Activated naive CD4-positive, alpha-beta T cell treated with anti-CD3 and anti-CD28 coated beads, Interleukin-2, amount 50 U/mL, for 24 hours (primary cell): ENCODE measurements at regions not wholly inside any gene's neighbourhood (a gene's known extent, or its start where the extent isn't known, plus 50 kb on each side); places are given as distances from the start of the nearest gene placed in this dataset.

Experiments
- H3K27ac Mint-ChIP-seq: one replicate; pipeline ENCODE4 v1.8.0; 2021; ENCODE audit warnings: mild to moderate bottlenecking, mixed read lengths
- H3K27me3 Mint-ChIP-seq: one replicate; pipeline ENCODE4 v1.8.0; 2021; ENCODE audit warnings: mixed read lengths
- H3K36me3 Mint-ChIP-seq: one replicate; pipeline ENCODE4 v1.8.0; 2021; ENCODE audit warnings: mixed read lengths
- H3K4me1 Mint-ChIP-seq: one replicate; pipeline ENCODE4 v1.8.0; 2021; ENCODE audit warnings: mixed read lengths
- H3K4me3 Mint-ChIP-seq: one replicate; pipeline ENCODE4 v1.8.0; 2021; ENCODE audit warnings: mild to moderate bottlenecking, mixed read lengths
- H3K9me3 Mint-ChIP-seq: one replicate; pipeline ENCODE4 v1.8.0; 2021; ENCODE audit warnings: mixed read lengths

DNA sequence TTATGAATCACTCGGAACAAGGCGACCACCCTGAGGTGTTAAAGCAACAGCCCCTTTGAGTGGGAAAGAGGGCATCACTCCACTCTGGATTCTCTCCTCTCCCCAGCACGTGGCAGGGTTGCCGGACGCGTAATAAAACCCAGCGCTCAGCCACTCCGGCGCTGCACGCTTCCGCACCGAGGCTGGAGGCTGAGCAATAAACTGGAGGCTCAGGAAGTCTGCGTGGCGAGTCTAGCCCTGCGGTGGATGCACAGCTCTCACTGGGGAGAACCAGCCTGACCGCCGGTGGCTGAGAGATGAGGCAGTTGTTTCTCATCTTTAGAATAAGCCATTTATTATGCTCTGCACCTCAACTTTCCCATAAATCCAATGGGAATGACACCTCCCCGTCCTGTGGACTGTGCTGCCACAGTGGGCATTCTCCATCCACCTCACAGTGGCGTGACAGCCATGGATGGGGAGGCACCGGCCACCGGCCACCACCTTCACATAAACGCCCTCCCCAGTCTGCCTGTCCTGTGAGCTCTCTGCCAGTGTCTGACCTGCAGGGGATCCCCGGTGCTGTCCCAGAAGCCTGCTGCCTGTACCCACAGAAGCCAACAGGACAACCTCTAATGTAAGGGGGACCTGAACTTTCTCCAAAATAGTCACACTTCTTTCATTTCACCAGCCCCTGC is 64.2 kb upstream of the GGTLC1 start:
- Mint-ChIP-seq H3K4me3 (no peak overlapping the region), H3K27ac (no peak overlapping the region), H3K9me3 (no peaks in the 10 kb centered on the region), H3K36me3 (no peaks in the 10 kb centered on the region), H3K4me1 (peaks cover 40% of the 10 kb centered on the region), H3K27me3 (no peaks in the 10 kb centered on the region)

DNA sequence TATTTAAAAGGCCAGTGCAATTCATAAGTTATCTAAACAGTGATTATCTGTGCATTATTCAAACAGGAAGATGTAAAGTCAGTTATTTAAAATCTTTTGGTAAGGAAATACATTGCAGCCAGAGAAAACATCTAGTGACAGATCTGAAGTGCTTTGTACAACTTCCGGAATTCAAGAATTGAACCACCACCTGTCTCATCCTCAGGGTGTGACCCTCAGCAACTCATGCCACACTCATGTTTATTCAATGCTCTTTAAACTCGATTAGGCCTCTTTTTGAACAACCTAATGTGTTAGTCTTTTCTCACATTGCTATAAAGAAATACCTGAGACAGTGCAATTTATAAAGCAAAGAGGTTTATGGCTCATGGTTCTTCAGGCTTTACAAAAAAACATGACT is 62.6 kb upstream of the GGTLC1 start:
- Mint-ChIP-seq H3K9me3 (no peaks in the 10 kb centered on the region), H3K27me3 (no peaks in the 10 kb centered on the region), H3K4me1 (peaks cover 56% of the 10 kb centered on the region), H3K27ac (peak overlapping the region; percentile 93), H3K4me3 (no peak overlapping the region), H3K36me3 (no peaks in the 10 kb centered on the region)

DNA sequence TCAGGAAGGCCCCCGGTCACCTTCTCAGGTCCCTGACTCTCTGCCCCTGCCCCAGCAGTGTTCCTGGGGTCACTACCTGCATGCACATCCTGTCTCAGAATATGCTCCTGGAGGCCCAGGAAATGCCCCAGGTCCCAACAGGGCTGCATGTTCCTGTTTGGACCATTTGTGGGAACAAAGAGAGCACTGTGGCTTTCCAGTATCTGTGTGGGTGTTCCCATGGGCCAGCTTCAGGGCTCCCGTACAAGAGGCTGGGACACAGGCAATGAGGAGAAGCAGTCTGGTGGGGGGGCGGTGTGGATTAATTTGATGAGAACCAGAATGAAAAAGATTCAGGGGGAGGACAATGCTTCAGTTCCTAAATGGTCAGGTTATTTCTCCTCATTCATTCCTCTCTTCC is 61.5 kb upstream of the GGTLC1 start:
- no peak overlapping the region for H3K4me3 Mint-ChIP-seq
- H3K4me1 Mint-ChIP-seq = peaks cover 67% of the 10 kb centered on the region
- H3K27ac Mint-ChIP-seq = no peak overlapping the region
- no peaks in the 10 kb centered on the region for H3K27me3 Mint-ChIP-seq
- H3K9me3 Mint-ChIP-seq = no peaks in the 10 kb centered on the region
- no peaks in the 10 kb centered on the region for H3K36me3 Mint-ChIP-seq

DNA sequence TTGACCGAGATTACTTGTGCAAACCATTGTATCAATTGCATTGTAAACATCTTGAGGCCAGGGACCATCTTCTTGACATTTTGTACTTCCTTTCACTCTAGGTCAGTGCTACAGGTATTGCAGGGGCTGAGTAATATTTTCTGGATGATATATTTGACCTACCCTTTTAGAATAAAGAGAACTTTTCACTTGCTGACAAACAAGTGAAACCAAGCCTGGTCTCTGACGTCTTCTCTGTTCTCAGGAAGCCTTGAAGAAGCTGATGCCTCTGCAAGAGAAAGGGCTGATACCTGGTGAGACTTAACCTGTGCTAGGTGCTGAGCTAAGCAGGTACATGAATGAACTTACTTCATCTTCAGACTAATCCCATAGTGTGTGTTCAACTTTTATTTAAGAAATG is 60.5 kb upstream of the GGTLC1 start:
- Mint-ChIP-seq H3K4me3 (no peak overlapping the region), H3K9me3 (no peaks in the 10 kb centered on the region), H3K27me3 (no peaks in the 10 kb centered on the region), H3K4me1 (peaks cover 74% of the 10 kb centered on the region), H3K36me3 (no peaks in the 10 kb centered on the region), H3K27ac (no peak overlapping the region)

DNA sequence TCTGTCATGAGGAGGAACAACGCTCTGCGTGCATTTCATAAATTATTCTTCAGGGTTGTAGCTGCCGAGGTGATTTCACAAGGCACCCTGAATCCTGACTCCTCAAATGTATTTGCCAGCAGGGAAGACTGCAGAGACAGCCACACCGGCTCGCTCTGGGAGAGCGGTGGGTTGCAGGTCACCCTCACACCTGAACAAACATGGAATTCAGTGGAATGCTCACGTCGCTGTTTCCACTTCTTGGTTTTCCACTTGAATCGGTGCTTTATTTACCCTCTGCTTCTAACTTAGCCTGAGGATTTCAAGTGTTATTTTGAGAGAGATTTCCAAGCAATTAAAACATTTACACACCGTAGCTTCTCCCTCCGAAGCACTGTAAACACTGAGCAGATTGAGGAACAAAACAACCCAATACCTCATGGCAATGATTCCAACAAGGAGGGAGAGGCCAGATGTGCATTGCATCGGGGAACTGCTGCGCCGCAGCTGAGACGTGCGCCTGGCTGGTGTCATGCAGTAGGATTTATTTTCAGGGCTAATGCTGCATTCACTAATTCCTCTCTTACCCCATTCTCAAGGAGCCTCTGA is 59.5 kb upstream of the GGTLC1 start:
- peaks cover 74% of the 10 kb centered on the region for H3K4me1 Mint-ChIP-seq
- H3K36me3 Mint-ChIP-seq = no peaks in the 10 kb centered on the region
- no peaks in the 10 kb centered on the region for H3K9me3 Mint-ChIP-seq
- H3K27me3 Mint-ChIP-seq = no peaks in the 10 kb centered on the region
- no peak overlapping the region for H3K27ac Mint-ChIP-seq
- H3K4me3 Mint-ChIP-seq = no peak overlapping the region

DNA sequence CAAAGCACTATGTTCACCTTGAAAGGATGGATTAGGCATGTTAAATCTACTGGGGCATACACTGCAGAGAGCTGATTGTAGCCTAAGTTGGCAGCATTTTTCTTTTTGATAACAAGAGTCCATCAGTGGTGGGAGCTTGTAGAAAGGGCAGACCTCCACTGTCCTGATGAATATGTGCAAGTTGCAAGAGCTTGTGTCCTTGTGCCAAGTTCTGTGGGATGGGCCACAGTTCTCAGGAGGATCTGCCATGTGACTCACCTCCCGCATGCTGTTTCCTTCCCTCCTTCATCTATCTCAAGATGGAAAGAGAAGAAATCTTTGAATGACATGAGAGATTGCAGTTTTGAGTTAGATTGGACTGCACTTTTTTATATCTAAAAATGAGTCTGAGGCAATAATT is 58.3 kb upstream of the GGTLC1 start:
- Mint-ChIP-seq H3K27me3 (no peaks in the 10 kb centered on the region), H3K36me3 (no peaks in the 10 kb centered on the region), H3K4me3 (peak overlapping the region; percentile 40), H3K9me3 (no peaks in the 10 kb centered on the region), H3K27ac (peak overlapping the region; percentile 30), H3K4me1 (peaks cover 69% of the 10 kb centered on the region)

DNA sequence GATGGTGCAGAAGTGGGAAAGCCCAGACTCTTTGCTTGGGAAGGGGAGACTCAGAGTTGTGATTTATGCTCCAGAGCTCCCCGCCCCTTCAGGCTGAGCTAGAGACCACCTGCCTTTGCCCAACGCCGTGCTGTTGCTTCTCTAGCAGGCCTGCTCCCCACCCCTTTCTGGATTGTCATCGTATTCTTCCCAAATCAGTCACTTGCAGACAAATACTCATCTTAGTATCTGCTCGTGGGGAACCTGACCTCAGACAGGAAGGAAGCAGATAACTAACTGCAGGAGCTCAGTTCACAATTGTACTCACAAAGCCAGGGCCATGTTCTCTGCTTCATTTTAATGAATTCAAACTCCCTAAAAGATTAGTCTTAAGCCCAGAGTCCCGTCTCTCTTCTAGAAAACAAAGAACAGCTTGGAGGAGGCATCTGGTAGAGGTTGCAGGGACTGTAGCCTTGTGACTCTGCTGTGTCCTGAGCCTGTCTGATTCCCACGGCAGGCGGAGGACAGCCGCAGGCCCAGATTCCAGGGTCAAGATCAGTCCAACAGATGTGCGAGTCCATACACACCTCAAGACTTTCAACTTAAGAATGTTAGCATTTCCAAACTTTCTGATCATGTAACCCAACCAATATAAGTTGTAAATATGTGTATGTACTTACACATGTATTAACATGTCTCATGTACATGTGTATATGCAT is 57.2 kb upstream of the GGTLC1 start:
- Mint-ChIP-seq H3K4me1 (peaks cover 61% of the 10 kb centered on the region), H3K4me3 (peak overlapping the region; percentile 24), H3K36me3 (no peaks in the 10 kb centered on the region), H3K9me3 (no peaks in the 10 kb centered on the region), H3K27ac (peak overlapping the region; percentile 30), H3K27me3 (no peaks in the 10 kb centered on the region)

DNA sequence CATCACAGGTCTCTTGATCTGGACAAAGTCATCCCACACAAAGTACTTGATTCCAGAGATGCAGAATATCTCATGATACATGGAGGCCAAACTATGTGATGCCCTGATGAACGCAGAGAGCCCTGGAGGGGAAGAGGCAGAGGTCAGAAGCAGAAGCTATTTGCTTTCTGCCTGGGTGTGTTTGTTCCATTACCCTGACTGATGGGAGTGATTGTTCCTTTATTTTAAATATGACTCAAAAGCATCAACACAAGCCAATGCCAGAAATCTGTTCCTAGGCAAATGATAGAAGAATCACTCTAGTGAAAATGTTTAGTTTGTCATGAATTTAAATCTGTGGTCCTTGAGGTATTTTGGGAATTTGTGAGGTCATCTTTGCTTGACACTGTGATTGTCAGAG is 54.7 kb upstream of the GGTLC1 start:
- Mint-ChIP-seq H3K4me1 (peaks cover 49% of the 10 kb centered on the region), H3K9me3 (no peaks in the 10 kb centered on the region), H3K27me3 (no peaks in the 10 kb centered on the region), H3K27ac (no peak overlapping the region), H3K4me3 (no peak overlapping the region), H3K36me3 (no peaks in the 10 kb centered on the region)

DNA sequence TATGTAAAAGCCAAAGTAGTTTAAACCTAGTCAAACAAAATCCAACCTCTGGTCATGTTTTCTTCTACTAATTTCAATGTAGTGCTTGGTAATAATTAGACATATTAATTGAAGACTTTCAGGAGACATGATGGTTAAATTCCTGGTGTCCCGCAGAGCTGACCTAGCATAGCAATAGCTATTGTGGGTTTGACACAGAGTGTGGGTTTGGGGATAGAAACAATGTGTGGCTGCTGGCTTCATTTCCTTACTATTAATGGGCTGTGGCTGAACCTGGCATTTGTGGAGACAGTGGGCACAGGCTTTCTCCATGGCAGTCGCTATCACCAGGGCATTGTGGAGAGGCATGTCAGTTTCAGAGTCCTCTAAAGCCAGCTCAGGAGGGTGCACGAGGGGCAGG is 54.1 kb upstream of the GGTLC1 start:
- H3K36me3 Mint-ChIP-seq = no peaks in the 10 kb centered on the region
- H3K4me3 Mint-ChIP-seq = no peak overlapping the region
- peaks cover 50% of the 10 kb centered on the region for H3K4me1 Mint-ChIP-seq
- no peaks in the 10 kb centered on the region for H3K27me3 Mint-ChIP-seq
- no peaks in the 10 kb centered on the region for H3K9me3 Mint-ChIP-seq
- no peak overlapping the region for H3K27ac Mint-ChIP-seq

DNA sequence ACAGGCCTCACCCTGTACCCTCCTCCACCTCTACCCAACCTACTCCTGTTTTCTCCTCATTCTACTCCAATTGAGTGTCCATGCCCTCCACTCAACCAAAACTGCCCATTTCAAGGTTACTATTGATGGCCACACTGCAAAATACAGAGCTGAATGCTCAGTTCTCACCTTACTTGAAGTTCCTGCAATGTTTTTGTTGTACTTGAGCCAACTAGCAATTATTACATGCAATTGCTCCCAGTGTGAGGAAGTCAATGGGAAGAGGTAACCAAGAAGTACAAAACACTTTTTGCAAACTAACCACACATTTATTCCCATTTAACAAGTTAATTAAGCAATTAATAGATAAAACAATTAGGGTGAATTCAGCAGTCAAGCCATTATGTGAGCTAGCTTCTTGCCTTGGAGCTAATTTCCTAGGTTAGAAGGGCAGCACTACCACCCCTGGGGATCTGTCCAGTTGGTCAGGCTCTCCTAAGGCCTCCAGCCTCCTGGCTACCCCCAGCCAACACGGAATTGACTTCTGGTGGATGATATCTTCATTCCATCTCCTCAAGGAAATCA is 52.4 kb upstream of the GGTLC1 start:
- Mint-ChIP-seq H3K4me3 (no peak overlapping the region), H3K4me1 (peaks cover 33% of the 10 kb centered on the region), H3K27ac (no peak overlapping the region), H3K27me3 (no peaks in the 10 kb centered on the region), H3K36me3 (no peaks in the 10 kb centered on the region), H3K9me3 (no peaks in the 10 kb centered on the region)

DNA sequence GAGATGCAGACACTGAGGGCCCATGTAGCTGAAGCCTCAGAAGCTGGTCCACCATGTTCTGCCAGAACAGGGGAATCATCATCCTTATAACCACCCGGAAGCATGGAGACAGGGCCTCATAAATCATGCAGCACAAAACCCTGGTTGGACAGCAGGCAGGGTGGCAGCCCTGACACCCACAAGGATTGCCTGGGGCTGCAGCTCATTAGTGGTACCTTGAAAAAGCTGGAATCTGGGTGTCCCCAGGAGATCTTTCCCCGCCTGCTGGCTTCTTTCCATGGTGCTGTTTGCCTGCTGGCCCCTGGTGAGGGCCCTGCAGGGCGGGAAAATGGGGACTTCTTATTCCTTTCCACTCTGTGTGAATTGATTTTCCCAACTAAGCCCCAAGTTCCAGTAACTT is 50.6 kb upstream of the GGTLC1 start:
- no peaks in the 10 kb centered on the region for H3K36me3 Mint-ChIP-seq
- no peaks in the 10 kb centered on the region for H3K9me3 Mint-ChIP-seq
- H3K27ac Mint-ChIP-seq = no peak overlapping the region
- no peaks in the 10 kb centered on the region for H3K27me3 Mint-ChIP-seq
- peaks cover 17% of the 10 kb centered on the region for H3K4me1 Mint-ChIP-seq
- no peak overlapping the region for H3K4me3 Mint-ChIP-seq
